CD4-positive, alpha-beta T cell treated with Interleukin-4 for 4 hours (primary cell): ENCODE measurements at regions not wholly inside any gene's neighbourhood (a gene's known extent, or its start where the extent isn't known, plus 50 kb on each side); places are given as distances from the start of the nearest gene placed in this dataset.

Experiments used
- DNase-seq: peaks from one replicate; pipeline ENCODE4 v3.0.0-alpha.2; 2020

DNA sequence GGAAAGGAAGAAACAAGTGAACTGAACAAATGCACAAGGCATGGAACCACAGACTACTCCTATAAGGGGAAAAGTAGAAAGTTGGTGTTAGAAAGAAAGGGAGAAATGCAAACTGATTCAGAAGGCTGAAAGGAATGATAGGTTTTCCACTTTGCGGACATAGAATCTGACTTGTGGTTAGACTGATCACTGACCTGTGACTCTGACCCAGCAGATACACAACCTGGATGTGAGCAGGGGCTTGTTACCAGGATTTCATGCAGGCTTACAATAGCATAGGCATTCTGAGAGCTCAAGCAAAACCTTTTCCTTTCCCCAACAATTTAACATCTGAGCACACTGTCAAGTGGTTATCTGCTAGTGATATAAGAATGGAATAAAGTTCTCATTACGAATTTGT lies 237.0 kb upstream of the CDH20 start:
- no peak for DNase-seq

DNA sequence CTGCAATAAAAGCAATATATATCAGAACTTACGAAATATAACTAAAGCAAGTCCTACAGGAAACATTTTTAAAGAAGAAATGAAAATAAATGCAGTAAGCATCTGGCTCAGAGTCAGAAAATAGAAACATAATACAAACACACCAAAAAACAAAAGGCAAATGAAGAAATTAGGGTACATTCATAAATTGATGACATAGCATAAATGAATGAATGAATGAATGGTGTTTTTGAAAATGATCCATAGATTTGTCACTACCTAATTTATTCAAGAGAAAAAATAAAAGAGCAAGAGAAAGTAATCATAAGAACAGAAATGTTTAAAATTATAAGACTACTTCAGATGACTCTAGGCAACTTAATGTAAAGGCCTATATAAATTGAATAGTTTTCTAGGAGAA lies 226.1 kb upstream of the CDH20 start:
- no peak for DNase-seq

DNA sequence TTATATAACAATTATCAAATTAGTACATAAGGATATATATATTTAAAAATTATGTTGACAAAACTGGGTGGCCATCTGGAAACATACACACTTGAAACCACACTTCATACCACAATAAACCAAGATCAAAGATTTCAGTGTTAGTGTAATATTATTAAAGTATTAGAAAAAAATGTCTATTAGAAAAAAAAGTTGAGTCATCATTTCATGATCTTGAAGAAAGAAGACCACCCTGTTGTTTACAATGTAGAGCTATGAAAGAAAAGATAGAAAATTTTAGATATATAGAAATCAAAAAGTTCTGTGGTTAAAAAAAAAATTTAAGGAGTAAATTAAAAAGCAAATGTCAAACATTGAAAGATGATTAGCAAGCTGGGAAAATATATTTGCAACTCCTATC lies 224.5 kb upstream of the CDH20 start:
- DNase-seq, result no peak

DNA sequence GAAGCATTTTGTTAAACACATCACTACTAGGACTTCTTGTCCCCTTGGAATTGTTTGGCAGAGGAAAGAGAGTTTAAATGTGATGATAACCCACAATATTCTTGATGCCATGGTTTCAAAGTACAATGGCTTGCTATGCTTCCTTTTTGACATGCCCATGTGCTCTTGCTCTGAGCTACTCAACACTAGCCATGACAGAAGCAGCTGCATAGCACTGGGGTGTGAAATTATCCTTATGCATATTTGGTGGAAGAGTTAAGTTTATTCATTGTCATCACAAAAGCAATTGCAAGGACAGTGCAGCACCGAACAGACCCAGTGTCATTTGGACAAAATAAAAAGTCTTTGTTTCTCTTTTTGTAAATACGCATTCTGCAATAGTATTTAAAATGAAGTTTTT lies 209.9 kb upstream of the CDH20 start:
- DNase-seq, result no peak

DNA sequence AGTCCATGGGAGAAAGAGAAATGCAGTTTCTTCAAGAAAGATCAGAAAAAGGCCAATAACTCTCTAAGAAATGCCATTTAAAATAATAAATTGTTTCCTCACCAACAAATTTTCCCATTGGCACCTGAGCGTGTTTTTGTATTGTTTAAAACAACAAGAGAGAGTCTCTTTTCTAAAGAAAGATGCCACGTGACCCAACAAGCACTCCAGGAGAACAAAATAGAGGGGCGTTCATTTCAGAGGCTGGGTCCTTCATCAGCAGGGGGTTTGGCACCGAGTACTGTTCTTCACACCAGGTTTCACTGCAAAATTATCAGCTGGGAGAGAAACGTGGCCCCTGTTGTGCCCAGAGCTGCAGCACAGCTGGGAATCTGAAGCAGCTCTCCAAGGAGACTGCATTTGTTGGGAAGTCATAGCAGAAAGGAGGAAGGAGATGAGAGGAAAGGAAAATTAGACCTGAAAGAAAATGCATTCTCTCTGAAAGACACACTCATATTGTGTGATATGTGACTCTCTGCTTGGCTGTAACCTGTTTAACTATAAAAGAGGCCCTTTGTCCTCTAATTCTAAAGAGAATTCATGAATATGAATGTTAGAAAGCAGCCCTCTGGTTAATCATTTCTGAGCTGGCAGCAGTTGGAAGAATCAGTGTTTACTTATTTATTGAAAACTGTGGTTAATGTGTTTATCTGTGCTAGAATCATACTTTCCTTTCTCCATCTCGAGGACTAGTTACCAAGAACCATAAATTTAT lies 205.3 kb upstream of the CDH20 start:
- no peak for DNase-seq

DNA sequence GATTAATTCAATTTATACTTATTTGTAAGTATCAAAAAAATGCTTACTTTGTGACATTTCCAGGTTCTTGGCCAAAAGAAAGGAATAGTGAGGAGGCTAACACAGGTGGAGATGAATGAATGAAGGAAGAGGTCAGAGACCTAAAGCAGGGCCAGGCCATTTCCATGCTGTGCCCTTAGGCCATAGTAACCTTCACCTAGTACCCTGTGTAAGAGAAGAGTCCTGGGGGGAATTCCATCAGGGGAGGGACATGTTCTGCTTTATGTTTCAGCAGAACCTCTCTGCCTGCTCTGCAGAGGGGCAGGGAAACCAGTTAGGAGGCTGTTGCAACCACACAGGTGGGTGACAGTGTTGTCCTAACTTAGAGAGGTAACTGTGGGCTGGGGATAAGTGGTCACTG lies 204.2 kb upstream of the CDH20 start:
- no peak for DNase-seq

DNA sequence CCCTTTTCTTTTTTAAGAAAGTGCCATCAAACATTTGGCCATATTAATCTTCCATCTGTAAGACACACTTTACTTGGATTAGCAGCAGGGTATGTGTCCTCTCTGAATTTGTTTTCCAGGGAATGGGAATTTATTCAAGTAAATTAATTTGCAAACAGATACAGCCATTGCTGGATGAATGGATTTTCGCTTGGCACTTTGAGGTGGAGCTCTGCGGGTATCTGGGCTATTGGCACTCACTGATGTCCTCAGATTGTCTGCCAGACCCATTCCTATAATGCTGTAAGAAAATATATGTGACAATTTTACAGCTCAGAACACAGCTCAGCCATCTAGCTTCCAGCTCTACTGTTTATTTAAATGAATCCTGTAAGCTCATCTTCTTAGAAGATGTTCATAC lies 201.2 kb upstream of the CDH20 start:
- DNase-seq, result no peak

DNA sequence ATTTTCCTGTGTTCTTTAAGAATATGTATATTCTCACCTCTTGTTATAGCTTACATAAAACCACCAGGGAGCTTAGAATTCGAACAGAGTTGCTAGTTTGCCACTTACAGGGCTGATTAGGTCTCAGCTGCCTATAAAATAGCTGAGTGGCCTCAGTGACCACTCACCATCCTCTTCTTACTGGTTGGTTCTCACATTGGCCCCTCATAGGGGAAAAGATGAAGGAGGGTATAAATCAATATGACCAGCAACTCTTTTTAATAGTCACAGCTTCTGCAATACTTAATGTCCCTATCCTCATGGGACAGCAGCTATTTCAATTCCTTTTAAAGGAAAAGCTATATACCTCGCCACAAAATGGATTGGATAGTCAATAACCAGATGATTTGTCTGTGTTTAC lies 199.4 kb upstream of the CDH20 start:
- no peak for DNase-seq

DNA sequence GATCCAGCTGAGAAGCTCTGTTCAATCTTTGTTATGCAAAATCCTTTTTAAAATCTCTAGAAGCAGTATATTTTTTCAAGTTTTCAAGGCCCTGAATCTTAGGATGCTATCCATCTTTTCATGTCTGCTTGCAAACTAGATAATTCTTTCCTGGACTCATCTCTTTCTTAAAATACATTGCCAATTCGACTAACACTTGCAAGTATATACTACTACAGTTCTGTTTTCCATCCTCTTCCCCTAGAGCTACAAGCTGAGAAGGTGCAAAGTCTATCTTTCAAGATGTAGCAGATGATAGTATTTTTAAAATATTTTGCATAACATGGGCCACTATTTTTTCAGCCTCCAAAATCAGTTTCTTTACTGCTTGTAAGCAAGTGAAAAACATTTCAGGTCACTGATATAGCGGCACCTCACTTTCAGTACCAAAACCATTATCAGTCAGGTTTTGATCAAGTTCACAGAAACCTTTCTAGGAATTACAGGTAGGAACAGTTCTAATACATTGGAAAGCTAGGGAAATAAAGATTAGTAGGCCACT lies 196.4 kb upstream of the CDH20 start:
- no peak for DNase-seq

DNA sequence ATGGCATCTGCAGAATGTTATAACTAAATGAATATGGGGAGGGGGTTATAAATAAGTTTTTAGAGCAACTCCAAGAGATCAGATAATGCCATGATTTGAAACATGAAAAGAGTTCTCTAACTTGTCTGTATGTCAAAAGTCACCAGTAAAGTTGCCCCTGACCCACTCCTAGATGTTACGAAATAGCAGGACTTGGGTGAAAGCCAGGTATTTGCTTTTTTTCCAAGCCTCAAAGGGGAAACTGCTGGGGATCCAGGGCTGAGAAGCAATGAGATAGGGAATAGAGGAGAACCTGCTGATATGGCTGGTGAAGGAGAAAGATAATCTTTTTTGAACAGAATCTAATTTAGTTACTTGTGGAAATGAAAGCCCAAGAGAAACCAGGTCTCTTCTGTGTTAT lies 191.5 kb upstream of the CDH20 start:
- no peak for DNase-seq

DNA sequence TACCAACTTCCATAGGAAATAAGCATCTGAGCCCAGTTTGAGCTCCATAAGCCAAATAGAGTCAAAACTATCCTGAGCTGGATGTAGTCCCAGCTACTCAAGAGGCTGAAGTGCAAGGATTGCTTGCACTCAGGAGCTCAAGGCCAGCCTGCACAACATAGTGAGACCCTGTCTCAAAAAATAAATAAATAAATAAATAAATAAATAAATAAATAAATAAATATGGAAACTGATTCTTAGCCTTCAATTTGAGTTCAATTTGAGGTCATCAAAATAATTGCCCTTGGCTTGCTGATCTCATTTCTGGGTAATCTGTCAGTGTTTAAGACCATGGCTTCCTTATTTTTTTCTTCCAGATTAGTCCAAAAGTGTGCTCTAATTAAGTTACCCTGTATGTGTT lies 184.9 kb upstream of the CDH20 start:
- no peak for DNase-seq

DNA sequence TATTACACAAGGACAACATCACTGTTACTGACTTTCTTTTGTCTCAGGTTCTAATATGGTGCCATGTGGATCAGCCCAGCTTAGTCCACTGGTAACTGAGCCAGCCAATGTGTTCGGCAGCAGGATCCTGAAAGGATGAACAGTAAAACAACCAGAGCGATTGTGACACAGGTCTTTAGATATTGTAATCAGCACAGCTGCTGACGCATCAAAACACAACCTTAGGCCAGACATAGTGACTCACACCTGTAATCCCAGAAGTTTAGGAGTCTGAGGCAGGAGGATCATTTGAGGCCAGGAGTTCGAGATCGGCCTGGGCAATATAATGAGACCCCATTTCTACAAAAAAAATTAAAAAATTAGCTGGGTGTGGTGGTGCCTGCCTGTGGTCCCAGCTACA lies 183.4 kb upstream of the CDH20 start:
- no peak for DNase-seq

DNA sequence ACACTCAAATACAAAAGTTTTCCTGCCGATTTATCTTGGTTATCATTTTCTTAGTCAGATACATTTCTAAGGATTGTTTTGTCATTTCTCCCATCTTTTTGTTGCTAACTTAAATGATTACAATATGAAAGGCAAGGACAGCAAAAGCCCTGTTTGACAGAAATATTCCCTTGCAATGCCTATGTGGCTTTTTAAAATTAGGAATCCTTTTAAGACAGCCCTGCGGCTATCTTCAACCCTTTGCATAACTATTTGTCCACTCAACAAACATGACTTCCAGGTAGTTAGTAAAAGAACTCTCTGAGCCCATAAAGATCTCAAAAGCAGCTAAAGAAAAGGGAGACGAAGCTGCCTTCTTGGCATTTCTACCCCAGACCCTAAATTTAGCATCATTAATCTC lies 179.7 kb upstream of the CDH20 start:
- no peak for DNase-seq

DNA sequence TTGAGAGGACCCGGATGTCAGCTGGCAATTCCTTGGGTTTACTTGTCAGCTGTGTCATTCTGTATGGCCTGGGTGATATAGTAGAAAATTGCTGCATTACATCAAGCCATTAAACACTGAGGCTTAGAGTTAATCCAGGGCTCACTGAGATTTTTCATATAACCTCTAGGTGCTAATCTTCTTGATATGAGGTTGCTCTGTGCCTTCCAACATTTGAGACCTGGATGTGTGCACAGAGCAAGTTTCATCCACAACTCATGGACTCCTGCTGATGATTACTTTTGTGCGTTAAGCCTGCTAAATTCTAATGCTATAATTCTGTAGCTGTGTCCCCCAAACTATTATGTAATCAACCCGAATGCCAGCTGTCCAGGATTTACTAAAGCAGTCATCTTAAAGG lies 178.4 kb upstream of the CDH20 start:
- DNase-seq, result no peak

DNA sequence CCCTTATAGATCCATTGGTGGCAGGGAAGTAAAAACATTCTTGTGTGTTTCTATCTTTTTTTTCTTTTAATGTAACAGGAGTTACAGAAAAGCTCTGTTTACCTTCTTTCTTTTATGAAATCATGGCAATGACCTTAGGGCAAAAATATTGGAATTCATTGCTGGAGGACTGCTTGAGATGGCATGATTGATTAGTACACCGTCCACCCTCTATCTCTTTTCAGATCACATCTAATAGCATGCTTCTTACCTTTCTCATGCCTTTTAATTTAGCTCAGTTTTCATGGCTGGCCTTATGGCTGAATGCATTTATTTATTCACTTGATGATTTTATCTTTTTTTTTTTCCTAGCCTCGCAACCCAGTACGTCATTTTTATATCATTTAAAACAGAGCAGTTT lies 177.6 kb upstream of the CDH20 start:
- DNase-seq, result no peak

DNA sequence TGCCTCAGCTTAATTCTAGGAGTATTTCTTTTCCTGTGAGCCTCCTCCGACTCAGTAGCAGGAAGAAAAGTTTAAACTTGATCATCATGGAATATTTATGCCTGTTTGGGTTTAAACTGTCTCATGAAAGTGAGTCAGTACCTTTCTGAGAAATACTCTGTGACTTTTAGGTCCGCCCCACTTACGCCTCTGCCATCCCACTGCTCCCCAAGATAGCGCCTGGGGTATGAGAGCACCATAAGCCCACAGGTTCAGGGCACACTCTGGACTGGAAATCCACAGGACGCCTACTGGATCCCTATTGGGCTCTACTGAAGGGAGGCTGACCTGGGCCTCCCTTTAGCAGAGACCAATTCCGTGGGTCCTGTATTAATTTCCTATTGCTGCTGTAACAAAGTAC lies 175.8 kb upstream of the CDH20 start:
- DNase-seq, result no peak

DNA sequence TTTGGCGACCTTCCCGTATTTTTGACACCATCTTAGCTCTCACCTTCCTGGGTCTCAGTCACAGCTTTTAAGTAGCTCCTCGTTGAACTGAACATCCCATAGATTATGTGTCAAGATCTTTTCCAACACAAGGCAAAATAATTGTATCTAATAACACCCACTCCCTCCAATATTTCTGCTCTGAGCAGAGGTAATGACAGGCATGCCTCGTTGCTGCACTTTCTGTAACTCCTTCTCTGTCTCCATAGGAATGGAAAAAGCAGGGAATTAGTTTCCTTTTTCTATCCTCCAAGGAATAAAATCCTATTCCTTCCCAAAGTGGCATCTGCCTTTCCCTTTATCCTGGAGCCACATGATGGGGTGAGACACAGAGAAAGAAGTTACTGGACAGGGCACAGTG lies 174.0 kb upstream of the CDH20 start:
- DNase-seq, result no peak

DNA sequence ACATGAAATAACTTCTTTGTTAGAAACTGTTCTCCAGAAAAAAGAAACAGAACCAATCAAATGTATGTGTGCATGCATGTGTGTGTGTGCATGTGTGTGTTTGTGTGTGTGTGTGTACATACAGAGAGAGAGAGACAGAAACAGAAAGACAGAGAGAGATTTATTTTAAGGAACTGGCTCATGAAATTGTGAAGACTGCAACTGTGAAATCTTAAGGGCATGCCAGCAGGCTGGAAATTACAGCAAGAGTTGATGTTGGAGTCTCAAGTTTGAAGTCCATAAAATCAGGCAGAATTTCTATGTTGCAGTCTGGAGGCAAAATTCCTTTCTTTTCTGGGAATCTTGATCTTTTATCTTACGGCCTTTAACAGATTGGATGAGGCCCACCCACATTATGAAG lies 168.9 kb upstream of the CDH20 start:
- DNase-seq, result no peak

DNA sequence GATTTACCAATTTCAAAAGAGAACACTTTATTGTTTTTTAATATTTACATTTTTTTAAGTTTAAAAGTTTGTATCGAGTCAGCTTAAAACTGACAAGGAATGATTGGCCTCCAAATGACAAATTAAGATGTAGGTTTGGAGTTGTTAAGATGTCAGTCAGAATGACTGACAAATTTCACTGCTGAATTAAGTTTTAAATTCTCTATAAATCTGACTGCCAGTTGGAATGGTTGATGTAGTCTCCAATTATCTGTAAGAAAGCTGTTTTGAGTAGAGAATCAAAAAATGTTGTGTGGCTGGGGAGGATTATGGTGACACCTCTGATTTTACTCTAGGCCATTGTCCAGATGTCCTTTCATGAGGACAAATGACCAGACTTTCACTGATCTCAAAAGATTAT lies 165.3 kb upstream of the CDH20 start:
- DNase-seq, result no peak

DNA sequence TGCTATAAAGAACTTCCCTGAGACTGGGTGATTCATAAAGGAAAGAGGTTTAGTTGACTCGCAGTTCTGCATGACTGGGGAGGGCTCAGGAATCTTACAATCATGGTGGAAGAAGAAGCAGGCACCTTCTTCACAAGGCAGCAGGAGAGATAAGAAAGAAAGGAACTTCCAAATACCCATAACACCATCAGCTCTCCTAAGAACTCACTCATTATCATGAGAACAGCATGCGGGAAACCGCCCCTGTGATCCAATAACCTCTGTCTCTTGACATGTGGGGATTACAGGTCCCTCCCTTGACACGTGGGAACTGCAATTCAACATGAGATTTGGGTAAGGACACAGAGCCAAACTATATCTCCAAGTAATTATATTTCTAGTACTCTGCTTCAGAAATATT lies 163.8 kb upstream of the CDH20 start:
- DNase-seq, result no peak

DNA sequence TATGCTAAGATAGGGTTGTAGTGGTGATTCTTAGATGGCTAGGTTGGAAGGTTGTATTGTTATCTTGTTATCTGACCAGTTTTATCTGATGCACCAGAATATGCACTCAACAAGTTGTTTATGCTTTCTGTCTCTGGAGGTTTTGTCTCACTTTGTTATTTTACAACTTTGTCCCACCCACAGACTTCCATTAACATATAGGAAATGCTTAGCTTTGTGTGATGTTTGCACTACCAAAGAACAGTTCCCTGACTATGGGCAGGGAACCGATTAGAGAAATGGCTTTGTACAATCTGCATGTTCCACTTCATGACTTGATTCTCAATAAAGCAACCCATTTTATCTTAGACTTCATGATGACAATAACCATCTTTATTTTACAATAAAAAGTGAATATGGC lies 160.6 kb upstream of the CDH20 start:
- DNase-seq, result no peak

DNA sequence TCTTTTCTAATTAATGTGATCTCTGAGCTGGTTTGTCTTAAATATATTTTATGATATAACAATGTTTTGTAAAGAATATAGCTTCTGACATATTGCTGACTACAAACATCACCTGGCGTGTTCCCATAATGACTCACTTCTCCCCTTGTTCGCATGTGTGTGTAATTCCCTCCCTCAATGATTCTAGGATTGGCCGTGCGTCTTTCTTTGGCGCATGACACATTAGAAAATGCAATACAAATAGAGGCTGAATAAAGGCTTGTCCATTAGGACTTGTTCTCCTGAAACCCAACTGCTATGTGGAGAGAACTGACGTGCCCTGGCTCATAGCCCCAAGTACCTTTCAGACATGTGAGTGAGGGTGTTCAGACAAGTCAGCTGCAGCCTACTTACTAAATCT lies 159.7 kb upstream of the CDH20 start:
- DNase-seq, result no peak

DNA sequence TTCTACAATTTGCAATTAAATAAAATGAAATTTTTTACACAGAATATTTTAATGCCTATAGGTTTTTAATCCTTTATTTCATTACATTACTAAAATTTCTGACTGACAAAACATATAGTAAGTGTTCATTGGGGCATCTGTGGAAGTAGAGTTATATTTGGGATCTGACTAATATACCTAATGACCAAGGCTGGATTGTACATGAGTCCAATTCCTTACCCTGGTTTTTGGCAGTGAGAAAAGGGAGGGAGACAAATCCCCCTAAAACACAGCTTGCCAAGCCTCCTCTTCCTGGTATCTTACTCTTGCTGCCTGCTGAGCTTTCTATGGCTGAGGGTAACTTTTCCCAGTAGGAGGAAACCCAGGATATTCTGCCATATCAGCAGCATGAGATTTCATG lies 149.4 kb upstream of the CDH20 start:
- no peak for DNase-seq

DNA sequence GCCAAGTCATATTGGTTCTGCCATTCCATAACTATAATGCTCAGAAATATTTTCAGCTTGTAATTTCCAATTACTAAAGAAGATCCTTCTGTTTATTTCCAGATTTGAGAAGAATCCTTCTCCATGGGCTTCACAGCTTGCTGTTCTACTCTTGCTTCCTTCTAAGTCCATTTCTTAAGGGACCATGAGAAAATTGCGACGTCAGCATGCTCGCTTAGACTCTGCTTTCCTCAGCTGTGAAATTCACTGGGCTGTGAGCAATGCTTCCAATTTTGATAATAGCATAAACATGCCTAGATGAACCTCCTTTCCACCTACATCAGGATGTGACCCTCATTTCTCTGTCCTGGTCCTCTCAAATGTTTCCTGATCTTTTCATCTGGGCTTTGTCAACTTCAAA lies 145.3 kb upstream of the CDH20 start:
- no peak for DNase-seq

DNA sequence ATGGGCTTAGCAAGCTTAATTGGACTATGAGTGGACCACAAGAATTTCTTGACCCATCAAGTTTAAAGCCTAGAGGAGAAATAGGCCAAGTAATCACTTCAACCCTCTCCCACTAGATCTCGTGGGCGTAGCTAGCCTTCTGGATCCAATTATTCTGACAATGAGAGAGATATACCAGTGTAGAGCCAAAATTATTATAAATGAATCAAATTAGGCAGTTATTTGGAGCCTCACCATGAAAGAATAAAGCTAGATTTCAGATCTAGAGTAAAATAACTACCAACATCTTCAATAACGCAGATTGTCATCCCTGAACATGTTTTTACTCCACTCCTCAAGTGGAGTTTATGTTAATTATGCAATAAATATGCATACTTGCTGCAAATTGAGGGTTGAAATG lies 143.9 kb upstream of the CDH20 start:
- DNase-seq, result no peak

DNA sequence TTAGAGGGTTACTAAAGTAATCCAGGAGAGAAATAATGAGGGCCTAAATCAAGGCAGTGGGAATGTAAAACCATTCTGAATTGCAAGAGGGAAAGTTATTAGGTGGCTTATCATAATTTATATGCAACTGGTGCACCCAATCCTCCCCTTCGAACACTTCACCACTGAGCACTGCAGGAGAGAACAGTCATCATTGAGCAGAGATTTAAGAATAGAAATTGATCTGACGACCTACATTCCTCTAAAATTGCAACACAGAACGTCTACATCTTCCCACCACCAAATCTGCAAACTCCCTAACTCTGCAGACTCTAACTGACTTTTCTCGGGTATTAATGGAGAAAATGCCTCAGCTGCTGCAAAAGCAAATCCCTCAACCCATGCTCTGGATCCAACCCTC lies 138.5 kb upstream of the CDH20 start:
- no peak for DNase-seq
